Nephron (organoid): ENCODE measurements at regions not wholly inside any gene's neighbourhood (a gene's known extent, or its start where the extent isn't known, plus 50 kb on each side); places are given as distances from the start of the nearest gene placed in this dataset.

Source experiments
- H3K27ac Mint-ChIP-seq, 3 experiments: 2 replicates each; pipeline ENCODE4 v1.8.0; 2020; ENCODE audit warnings: mixed read lengths in 3 of 3, mild to moderate bottlenecking in 2 of 3, moderate library complexity in 1 of 3
- H3K27me3 Mint-ChIP-seq: 2 replicates; pipeline ENCODE4 v1.8.0; 2021; ENCODE audit warnings: low read depth, mild to moderate bottlenecking, moderate library complexity, mixed read lengths
- H3K36me3 Mint-ChIP-seq: 2 replicates; pipeline ENCODE4 v1.8.0; 2020; ENCODE audit warnings: low read depth, mixed read lengths
- H3K4me1 Mint-ChIP-seq: 2 replicates; pipeline ENCODE4 v1.8.0; 2020; ENCODE audit warnings: mixed read lengths
- H3K4me3 Mint-ChIP-seq, 3 experiments: 2 replicates each; pipeline ENCODE4 v1.8.0; 2020; ENCODE audit warnings: mild to moderate bottlenecking in 3 of 3, mixed read lengths in 3 of 3, moderate library complexity in 2 of 3
- H3K9me3 Mint-ChIP-seq: 2 replicates; pipeline ENCODE4 v1.8.0; 2020; ENCODE audit warnings: mixed read lengths
- TF ChIP-seq, protein P1 (sequence below), 3 experiments: fragments of 200-600 bp; sonication (generic); IDR thresholded peaks; one replicate each; pipeline ENCODE4 v1.5.0; 2021; ENCODE audit warnings: antibody characterized with exemption in 3 of 3; ENCODE audit not compliant: unreplicated experiment in 3 of 3

DNA sequence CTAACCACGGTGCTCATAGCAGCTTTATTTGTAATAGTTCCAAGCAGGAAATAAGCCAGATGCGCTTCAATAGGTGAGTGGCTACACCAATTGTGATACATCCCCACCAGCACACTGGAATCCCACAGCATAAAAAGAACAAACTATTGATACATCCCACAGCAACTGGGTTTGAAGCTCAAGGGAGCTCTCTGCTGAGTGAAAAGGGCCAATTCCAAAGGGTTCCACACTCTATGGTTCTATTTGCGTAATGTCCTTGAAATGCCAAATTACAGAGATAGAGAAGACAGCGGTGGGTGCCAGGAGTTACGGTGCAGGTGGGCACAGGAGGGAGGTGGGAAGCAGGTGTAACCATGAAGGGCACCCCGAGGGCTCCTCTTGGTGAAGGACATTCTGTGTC lies 155.3 kb upstream of the PPP1R26 start:
- Mint-ChIP-seq H3K4me1 (no peaks in the 10 kb centered on the region), H3K36me3 (no peaks in the 10 kb centered on the region), H3K27me3 (peaks cover 38% of the 10 kb centered on the region), H3K4me3 (no peak overlapping the region), H3K9me3 (peaks cover 3% of the 10 kb centered on the region), H3K27ac (no peak overlapping the region)
- TF ChIP-seq, protein P1, sequence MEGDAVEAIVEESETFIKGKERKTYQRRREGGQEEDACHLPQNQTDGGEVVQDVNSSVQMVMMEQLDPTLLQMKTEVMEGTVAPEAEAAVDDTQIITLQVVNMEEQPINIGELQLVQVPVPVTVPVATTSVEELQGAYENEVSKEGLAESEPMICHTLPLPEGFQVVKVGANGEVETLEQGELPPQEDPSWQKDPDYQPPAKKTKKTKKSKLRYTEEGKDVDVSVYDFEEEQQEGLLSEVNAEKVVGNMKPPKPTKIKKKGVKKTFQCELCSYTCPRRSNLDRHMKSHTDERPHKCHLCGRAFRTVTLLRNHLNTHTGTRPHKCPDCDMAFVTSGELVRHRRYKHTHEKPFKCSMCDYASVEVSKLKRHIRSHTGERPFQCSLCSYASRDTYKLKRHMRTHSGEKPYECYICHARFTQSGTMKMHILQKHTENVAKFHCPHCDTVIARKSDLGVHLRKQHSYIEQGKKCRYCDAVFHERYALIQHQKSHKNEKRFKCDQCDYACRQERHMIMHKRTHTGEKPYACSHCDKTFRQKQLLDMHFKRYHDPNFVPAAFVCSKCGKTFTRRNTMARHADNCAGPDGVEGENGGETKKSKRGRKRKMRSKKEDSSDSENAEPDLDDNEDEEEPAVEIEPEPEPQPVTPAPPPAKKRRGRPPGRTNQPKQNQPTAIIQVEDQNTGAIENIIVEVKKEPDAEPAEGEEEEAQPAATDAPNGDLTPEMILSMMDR (IDR thresholded peaks at IDR 0.05; ENCODE audit: unreplicated experiment in 3 of 3) = no peak

DNA sequence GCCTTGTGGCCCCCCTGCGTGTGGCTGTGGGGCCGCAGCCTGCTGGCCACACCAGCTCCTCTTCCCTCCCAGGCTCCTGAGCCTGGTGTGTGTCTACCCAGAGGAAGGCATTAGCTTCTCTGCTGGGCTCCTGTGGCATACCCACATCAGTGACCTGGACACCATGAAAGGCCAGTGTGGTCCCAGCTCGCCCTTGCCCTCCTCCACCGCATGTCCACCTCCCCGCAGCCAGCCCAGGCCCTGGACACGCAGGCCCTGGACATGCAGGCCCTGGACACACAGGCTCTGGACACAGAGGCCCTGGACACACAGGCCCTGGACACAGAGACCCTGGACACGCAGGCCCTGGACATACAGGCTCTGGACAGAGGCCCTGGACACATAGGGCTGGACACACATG lies 153.4 kb upstream of the PPP1R26 start:
- Mint-ChIP-seq H3K4me3 (no peak overlapping the region), H3K27me3 (peaks cover 38% of the 10 kb centered on the region), H3K27ac (no peak overlapping the region), H3K9me3 (peaks cover 7% of the 10 kb centered on the region), H3K4me1 (peaks cover 7% of the 10 kb centered on the region), H3K36me3 (no peaks in the 10 kb centered on the region)
- TF ChIP-seq, protein P1 (IDR thresholded peaks at IDR 0.05; ENCODE audit: unreplicated experiment in 3 of 3) = no peak

DNA sequence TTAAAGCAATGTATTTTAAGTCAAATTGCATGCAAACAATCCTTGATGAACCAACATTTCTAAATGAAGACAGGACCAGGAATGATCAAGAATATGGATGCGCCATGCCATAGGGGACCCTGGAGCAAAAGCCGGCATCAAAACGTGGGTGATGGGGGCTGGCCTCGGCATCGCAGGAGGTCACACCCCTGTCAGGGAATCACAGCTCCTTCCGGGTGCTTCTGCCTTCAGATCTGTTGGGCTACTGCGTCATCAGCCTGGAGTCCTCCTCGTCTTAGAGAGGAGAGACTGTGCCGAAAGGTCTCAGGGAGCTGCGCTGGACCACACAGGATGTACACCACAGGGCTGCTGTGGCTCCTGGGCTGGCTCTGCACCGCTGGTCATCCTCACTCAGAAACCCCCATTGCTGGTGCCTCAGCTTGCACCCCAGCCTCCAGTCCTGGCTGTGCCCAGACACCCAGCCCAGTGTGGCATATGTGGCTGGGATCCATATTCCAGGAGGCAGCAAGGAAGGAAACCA lies 152.9 kb upstream of the PPP1R26 start:
- no peaks in the 10 kb centered on the region for H3K36me3 Mint-ChIP-seq

DNA sequence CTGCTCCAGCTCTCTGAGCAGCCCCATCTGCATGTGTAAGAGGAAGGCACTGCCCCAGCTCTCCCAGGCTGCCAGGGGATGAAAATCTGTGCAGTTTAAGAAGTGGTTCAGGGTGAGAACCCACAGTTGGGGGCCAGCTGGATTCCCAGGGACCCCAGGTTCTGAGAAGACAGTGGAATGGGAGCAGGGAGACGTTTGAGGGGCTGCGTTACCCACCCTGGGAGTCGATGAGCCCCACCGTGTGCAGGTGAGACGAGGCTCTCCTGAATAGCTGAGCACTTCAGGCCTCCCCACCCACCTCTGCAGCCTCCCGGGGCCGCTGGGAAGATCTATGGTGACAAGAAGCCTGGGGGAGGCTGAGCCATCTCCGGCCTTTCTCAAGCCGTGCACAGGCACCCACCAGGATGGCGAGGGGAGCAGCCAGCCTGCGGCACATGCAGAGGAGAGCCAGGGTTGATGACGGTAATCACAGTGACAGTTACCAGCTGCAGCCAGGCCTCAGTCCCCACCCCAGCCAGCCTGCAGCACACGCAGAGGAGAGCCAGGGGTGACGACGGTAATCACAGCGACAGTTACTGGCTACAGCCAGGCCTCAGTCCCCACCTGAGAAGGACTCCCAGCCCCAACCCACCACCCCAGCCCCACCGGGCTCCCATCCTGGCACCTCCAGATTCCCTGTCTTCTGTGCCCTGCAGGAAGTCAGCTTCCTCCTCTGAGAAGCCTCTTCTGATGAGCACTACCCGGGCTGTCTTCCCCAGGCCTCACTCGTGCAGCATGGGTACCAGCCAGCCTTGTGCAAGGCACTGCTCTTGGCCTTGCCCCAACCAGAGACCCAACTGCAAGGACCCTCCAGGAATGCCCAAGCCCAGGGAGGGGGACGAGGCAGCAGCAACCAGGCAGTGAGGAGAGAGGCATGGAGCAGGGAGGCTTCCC lies 150.8 kb upstream of the PPP1R26 start:
- Mint-ChIP-seq H3K27ac (no peak overlapping the region), H3K36me3 (no peaks in the 10 kb centered on the region)

More for the DNA sequence above, 152.9 kb upstream of the PPP1R26 start:
- no peak overlapping the region for H3K4me3 Mint-ChIP-seq
- H3K27me3 Mint-ChIP-seq = peaks cover 34% of the 10 kb centered on the region
- peaks cover 8% of the 10 kb centered on the region for H3K4me1 Mint-ChIP-seq
- peaks cover 7% of the 10 kb centered on the region for H3K9me3 Mint-ChIP-seq
- TF ChIP-seq, protein P1 (IDR thresholded peaks at IDR 0.05; ENCODE audit: unreplicated experiment in 3 of 3) = no peak
- no peak overlapping the region for H3K27ac Mint-ChIP-seq

DNA sequence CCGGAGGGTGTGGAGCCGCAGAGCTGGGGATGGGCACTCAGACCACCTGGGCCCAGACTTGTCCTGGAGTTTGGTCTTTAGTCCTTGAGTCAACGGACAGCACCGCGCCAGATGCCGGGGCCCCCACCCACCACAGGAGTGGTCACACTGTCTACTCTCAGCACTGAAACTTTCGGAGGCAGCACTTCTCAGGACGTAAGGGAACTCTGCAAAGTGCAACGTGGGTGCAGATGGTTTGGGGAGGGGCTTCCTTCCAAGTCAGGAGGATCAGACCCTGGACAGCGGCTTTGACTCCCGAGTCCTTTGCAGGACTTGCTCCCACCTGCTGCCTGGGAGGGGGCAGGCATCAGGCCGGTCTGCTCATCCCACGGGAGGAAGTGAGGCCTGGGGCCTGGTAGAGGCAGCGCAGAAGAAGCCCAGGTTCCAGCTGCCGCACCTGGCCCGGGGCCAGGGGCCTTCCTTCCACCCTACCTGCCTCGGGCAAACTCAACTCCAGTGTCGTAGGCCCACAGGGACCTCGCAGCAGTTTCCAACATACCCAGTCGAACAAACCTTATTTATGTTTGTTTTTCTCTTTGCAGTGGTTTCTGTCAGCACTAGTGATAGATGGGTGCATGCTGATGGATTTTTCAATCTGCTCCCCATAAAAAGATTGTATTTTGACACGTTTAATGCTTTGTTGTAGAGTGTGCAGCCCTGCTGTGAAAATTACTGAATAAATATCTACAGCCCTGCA lies 149.8 kb upstream of the PPP1R26 start:
- TF ChIP-seq, protein P1 (IDR thresholded peaks at IDR 0.05; ENCODE audit: unreplicated experiment in 3 of 3) = no peak
- no peaks in the 10 kb centered on the region for H3K36me3 Mint-ChIP-seq
- H3K4me1 Mint-ChIP-seq = peaks cover 16% of the 10 kb centered on the region
- H3K27me3 Mint-ChIP-seq = peaks cover 29% of the 10 kb centered on the region
- no peak overlapping the region for H3K27ac Mint-ChIP-seq
- peaks cover 7% of the 10 kb centered on the region for H3K9me3 Mint-ChIP-seq
- H3K4me3 Mint-ChIP-seq = no peak overlapping the region

More for the DNA sequence above, 150.8 kb upstream of the PPP1R26 start:
- TF ChIP-seq, protein P1 (IDR thresholded peaks at IDR 0.05; ENCODE audit: unreplicated experiment in 3 of 3) = no peak
- peaks cover 29% of the 10 kb centered on the region for H3K27me3 Mint-ChIP-seq
- peaks cover 16% of the 10 kb centered on the region for H3K4me1 Mint-ChIP-seq
- H3K4me3 Mint-ChIP-seq = no peak overlapping the region
- peaks cover 7% of the 10 kb centered on the region for H3K9me3 Mint-ChIP-seq
